GM19467 (cell line): ENCODE measurements at regions not wholly inside any gene's neighbourhood (a gene's known extent, or its start where the extent isn't known, plus 50 kb on each side); places are given as distances from the start of the nearest gene placed in this dataset.

ENCODE experiments used
- ATAC-seq: cut with Tn5 transposase; IDR thresholded peaks from one replicate; pipeline ENCODE4 v1.9.1; 2021; ENCODE audit warnings: mild to moderate bottlenecking, moderate library complexity; ENCODE audit not compliant: unreplicated experiment

DNA sequence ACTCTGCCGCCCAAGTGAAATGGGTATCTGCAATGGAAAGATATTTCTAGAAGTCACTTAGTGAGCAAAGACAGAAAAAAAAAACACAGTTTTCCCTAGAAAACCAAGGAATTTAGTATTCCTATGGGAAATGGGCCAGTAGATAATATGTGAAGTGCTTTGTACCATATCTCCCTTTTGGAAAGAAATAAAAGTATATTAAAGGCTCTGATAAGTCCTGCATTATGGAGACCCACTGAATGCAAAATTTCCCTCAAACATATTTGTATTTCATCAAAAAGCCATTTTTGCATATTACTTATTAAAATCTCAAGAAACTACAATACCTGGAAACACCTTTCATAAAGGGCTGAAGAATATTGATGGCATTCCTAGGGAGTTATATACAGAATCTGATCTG lies 51.6 kb upstream of the DYNLRB2 start:
- no peak for ATAC-seq

- ATAC-seq = no peak
Measured at GRCh38 chr16:80488167-80488566, 52.6 kb upstream of the DYNLRB2 start.

DNA sequence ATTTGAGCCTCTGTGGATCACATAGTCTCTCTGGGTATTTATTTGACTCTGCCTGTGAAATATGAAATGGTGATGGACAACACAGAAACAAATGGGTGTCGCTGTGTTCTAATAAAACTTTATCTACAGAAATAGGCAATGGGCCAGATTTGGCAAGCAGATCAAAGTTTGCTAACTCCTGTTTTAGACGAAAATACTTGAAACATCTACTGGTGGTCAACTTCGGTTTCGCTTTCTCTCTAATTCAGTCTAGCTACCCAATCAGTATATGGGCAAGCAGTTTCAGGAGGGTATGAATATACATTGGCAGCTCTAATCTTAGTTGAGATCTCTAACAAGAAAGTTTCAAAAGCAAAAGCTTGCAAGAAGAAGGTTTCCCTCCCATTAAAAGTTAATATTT lies 60.1 kb upstream of the DYNLRB2 start:
- peak; percentile 84 for ATAC-seq

GRCh38 chr16:80477838-80478237 lies 63.0 kb upstream of the DYNLRB2 start:
- no peak for ATAC-seq

DNA sequence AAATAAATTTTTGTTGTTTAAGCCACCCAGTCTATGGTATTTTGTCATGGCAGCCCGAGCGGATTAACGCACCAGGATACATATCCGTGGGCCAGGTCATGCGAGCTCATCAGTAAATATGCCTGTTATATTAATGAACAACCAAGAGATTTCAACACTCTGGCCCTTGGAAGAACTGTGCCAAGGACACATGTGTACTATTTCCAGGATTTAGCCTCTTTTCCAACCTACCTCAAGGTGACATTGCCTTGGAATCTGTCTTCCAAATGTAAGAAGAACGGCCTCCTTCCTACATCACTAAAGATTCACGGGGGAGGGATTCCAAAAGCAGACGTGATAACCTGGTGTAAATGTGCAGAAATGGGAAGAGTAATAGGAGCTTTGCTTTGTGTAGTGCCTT lies 72.8 kb upstream of the DYNLRB2 start:
- no peak for ATAC-seq

GRCh38 chr16:80466024-80466987 lies 74.5 kb upstream of the DYNLRB2 start:
- ATAC-seq = peak; percentile 80

GRCh38 chr16:80463751-80464495 lies 76.9 kb upstream of the DYNLRB2 start:
- ATAC-seq = no peak

- ATAC-seq = no peak
Measured at GRCh38 chr16:80463326-80463725, 77.5 kb upstream of the DYNLRB2 start.

- no peak for ATAC-seq
Measured at GRCh38 chr16:80462917-80463316, 77.9 kb upstream of the DYNLRB2 start.

- ATAC-seq = no peak
Measured at GRCh38 chr16:80460988-80461387, 79.8 kb upstream of the DYNLRB2 start.

DNA sequence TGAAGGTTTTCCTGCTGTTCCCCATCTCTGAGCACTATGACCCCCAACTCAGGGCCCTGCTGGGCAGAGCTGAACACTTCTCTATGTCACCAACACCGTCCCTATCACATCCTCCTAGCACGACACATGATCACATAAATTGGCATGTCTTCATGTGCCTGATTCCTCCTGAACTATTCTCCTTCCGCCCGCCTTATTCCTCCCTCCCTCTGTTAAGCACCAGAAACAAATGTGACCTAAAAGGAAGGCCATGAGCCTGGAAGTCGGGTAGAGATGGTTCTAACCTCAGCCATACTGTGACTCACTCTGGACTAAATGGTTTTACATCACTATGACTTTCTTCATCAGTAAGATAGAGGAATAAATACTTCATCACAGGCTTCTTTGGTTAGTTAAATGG lies 80.8 kb upstream of the DYNLRB2 start:
- no peak for ATAC-seq

DNA sequence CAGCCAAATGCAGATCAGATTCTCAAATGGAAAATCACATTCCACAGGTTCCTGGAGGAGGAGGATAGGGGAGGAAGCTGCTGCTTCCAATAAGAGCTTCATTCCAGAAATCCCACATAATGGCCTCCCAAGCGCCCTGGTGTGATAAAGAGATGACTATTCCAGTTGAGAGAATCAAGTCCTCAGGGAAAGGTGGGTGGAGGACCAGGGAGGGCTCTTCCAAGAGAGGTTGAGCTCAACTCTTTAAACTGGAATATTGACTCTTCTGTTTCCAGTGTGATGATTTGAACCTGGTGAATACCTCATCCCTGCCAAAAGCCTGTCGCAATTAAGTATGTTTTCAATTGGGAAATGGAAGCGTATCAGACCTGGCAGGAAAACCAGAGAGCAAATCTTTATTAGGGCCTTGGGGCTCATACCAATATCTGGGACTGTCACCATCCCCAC lies 81.4 kb upstream of the DYNLRB2 start:
- ATAC-seq = no peak

DNA sequence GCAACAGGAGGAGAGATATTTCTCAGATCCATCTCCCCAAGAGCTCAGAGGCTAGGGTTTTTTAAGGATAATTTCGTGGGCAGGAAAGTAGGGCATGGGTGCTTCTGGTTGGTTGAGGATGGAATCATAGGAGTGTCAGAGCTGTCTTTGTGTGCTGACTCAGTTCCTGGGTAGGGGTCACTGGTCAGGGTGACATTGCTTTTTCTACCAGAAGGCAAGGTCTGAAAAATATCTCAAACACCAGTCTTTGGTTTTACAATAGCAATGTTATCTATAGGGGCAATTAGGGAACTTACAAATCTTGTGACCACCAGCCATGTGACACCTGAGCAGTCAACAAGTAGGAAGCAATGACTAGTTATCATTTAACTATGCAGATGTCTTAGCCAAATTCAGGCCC lies 82.9 kb upstream of the DYNLRB2 start:
- ATAC-seq = no peak

DNA sequence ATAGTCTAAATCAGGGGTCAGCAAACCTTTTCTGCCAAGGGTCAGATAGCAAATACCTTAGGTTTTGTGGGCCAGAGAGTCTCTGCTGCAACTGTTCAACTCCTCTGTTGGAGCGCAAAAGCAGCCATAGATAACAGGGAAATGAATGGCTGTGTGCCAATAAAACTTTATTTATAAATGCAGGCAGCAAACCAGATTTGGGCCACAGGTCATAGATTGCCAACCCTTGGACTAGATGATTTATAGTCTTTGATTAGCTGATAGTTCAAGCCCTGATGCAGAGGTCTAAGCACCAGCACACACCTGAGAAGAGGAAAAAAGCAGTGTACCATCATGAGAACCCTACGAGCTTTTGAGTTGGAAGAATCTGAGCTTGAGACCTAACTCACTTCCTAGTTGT lies 86.0 kb upstream of the DYNLRB2 start:
- ATAC-seq = no peak

GRCh38 chr16:80449392-80449791 lies 91.4 kb upstream of the DYNLRB2 start:
- no peak for ATAC-seq

DNA sequence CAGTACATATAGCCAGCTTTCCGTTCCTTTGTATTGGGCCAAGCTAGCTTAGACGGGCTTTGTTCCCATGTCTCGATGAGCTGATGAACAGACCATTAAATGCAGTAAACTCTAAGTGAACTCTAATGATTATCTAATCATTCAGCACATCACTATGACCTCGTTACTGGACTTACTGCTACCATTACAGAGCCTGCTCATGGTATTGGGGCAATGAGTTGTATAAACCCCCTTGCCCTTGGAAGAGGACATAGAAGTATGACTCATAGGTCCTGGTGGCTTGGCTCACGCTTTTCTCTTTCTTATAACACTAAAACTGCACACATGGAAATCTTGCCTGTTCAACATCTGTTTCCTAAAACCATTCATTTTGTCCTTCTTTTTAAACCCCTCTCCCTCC lies 93.6 kb upstream of the DYNLRB2 start:
- no peak for ATAC-seq

GRCh38 chr16:80442779-80443178 lies 98.0 kb upstream of the DYNLRB2 start:
- no peak for ATAC-seq

GRCh38 chr16:80441935-80442334 lies 98.9 kb upstream of the DYNLRB2 start:
- ATAC-seq = peak; percentile 71

DNA sequence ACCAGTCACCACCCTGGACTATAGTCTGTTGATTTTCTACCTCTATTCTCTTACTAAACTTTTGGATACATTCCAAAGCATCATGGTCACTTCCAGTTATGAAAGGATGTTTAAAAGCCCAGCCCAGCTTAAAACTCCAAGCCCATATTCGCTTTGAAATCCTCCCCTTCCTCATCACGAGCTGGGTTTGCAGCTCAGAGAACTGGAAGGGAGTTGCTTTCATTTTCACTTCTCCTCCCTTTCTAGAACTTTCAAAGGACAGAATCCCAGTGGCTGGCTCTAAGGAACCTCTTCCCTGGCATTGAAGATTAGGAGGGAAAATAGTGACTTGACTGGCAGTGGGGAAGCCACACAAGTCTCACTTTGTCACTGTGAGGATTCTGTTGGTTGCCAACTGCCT lies 100.1 kb upstream of the DYNLRB2 start:
- ATAC-seq = no peak

GRCh38 chr16:80437707-80438106 lies 103.1 kb upstream of the DYNLRB2 start:
- ATAC-seq = no peak

- no peak for ATAC-seq
Measured at GRCh38 chr16:80436510-80436909, 104.3 kb upstream of the DYNLRB2 start.

GRCh38 chr16:80433623-80434022 lies 107.2 kb upstream of the DYNLRB2 start:
- ATAC-seq = no peak
